GM12892 (cell line): ENCODE measurements at regions not wholly inside any gene's neighbourhood (a gene's known extent, or its start where the extent isn't known, plus 50 kb on each side); places are given as distances from the start of the nearest gene placed in this dataset.
"Not testable (repeated sequence)": the region's sequence is repeated elsewhere in the genome, so short reads cannot be mapped to it uniquely, and the experiment has no call there.

Source experiments
- DNase-seq: peaks from one replicate; pipeline ENCODE4 v3.0.0; 2011; ENCODE audit not compliant: insufficient read length
- FAIRE-seq: peaks from 2 replicates; lab custom pipeline; 2011; peaks lifted over from hg19 to GRCh38; lab: Jason Lieb, UNC
- POLR2A ChIP-seq: IDR thresholded peaks from 2 replicates; pipeline ENCODE4 v1.6.1; 2011; ENCODE audit warnings: low read depth, low read length, control low read depth
- POLR2AphosphoS5 ChIP-seq: IDR thresholded peaks from 2 replicates; pipeline ENCODE4 v1.6.1; 2011; ENCODE audit warnings: low read depth, low read length, control low read depth
- TAF1 ChIP-seq: IDR thresholded peaks from 2 replicates; pipeline ENCODE4 v1.6.1; 2011; ENCODE audit warnings: low read depth, mild to moderate bottlenecking, control low read depth, low read length, borderline replicate concordance

GRCh38 chr11:134503100-134503499 is 91.1 kb upstream of the B3GAT1 start:
- DNase-seq (no peak), FAIRE-seq (no peak)
- TF ChIP-seq TAF1 (no peak), POLR2AphosphoS5 (no peak), POLR2A (no peak)

- FAIRE-seq, result no peak
These were observed 90.1 kb upstream of the B3GAT1 start for GRCh38 chr11:134502153-134502550.

GRCh38 chr11:134501406-134502152 is 89.5 kb upstream of the B3GAT1 start:
- FAIRE-seq (no peak), DNase-seq (no peak)
- TF ChIP-seq POLR2AphosphoS5 (no peak), POLR2A (no peak), TAF1 (no peak)

More at GRCh38 chr11:134502153-134502550, 90.1 kb upstream of the B3GAT1 start:
- DNase-seq, result no peak
- TF ChIP-seq TAF1 (no peak), POLR2A (no peak), POLR2AphosphoS5 (no peak)

GRCh38 chr11:134500621-134501020 is 88.6 kb upstream of the B3GAT1 start:
- FAIRE-seq, result no peak

GRCh38 chr11:134499990-134500389 is 87.9 kb upstream of the B3GAT1 start:
- FAIRE-seq (no peak), DNase-seq (no peak)
- no peak for TF ChIP-seq POLR2AphosphoS5
- no peak for TF ChIP-seq POLR2A
- no peak for TF ChIP-seq TAF1

More at GRCh38 chr11:134500621-134501020, 88.6 kb upstream of the B3GAT1 start:
- TF ChIP-seq POLR2A (no peak), TAF1 (no peak), POLR2AphosphoS5 (no peak)
- no peak for DNase-seq

GRCh38 chr11:134498326-134499139 is 86.5 kb upstream of the B3GAT1 start:
- TF ChIP-seq POLR2AphosphoS5 (no peak), TAF1 (no peak), POLR2A (no peak)
- DNase-seq (no peak), FAIRE-seq (no peak)

- FAIRE-seq, result no peak
- TF ChIP-seq TAF1, result no peak
- TF ChIP-seq POLR2A, result no peak
- no peak for TF ChIP-seq POLR2AphosphoS5
- DNase-seq, result no peak
These were observed 85.5 kb upstream of the B3GAT1 start for GRCh38 chr11:134497586-134497985.

- FAIRE-seq, DNase-seq: not testable (repeated sequence)
These were observed 84.0 kb upstream of the B3GAT1 start for GRCh38 chr11:134496058-134496457.

GRCh38 chr11:134494395-134494794 is 82.4 kb upstream of the B3GAT1 start:
- FAIRE-seq, DNase-seq: not testable (repeated sequence)

GRCh38 chr11:134492411-134492810 is 80.4 kb upstream of the B3GAT1 start:
- FAIRE-seq, DNase-seq: not testable (repeated sequence)

GRCh38 chr11:134489728-134490127 is 77.7 kb upstream of the B3GAT1 start:
- no peak for TF ChIP-seq POLR2A
- no peak for TF ChIP-seq TAF1
- TF ChIP-seq POLR2AphosphoS5, result no peak
- FAIRE-seq, result no peak

GRCh38 chr11:134488913-134489312 is 76.9 kb upstream of the B3GAT1 start:
- no peak for DNase-seq
- TF ChIP-seq TAF1, result no peak
- no peak for TF ChIP-seq POLR2A
- no peak for TF ChIP-seq POLR2AphosphoS5
- FAIRE-seq, result no peak

More at GRCh38 chr11:134489728-134490127, 77.7 kb upstream of the B3GAT1 start:
- no peak for DNase-seq

GRCh38 chr11:134488512-134488911 is 76.5 kb upstream of the B3GAT1 start:
- TF ChIP-seq POLR2AphosphoS5, result no peak
- no peak for TF ChIP-seq POLR2A
- TF ChIP-seq TAF1, result no peak
- DNase-seq (no peak), FAIRE-seq (no peak)
